HG03460 (cell line): ENCODE measurements at regions not wholly inside any gene's neighbourhood (a gene's known extent, or its start where the extent isn't known, plus 50 kb on each side); places are given as distances from the start of the nearest gene placed in this dataset.
"Not testable (repeated sequence)": the region's sequence is repeated elsewhere in the genome, so short reads cannot be mapped to it uniquely, and the experiment has no call there.

Experiments
- ATAC-seq: cut with Tn5 transposase; IDR thresholded peaks from one replicate; pipeline ENCODE4 v1.9.1; 2021; ENCODE audit not compliant: unreplicated experiment

- ATAC-seq: no peak
These were observed 888.8 kb upstream of the SOX11 start for GRCh38 chr2:4803396-4803795.

GRCh38 chr2:4814137-4814536, 878.0 kb upstream of the SOX11 start:
- ATAC-seq: not testable (repeated sequence)

GRCh38 chr2:4827836-4828235, 864.3 kb upstream of the SOX11 start:
- no peak for ATAC-seq

GRCh38 chr2:4828682-4829374, 863.4 kb upstream of the SOX11 start:
- no peak for ATAC-seq

- ATAC-seq: no peak
These were observed 860.4 kb upstream of the SOX11 start for GRCh38 chr2:4831751-4832150.

GRCh38 chr2:4832642-4833041, 859.5 kb upstream of the SOX11 start:
- no peak for ATAC-seq

- ATAC-seq: no peak
These were observed 853.6 kb upstream of the SOX11 start for GRCh38 chr2:4838626-4839025.

- no peak for ATAC-seq
These were observed 851.4 kb upstream of the SOX11 start for GRCh38 chr2:4840791-4841190.

- ATAC-seq: no peak
These were observed 847.3 kb upstream of the SOX11 start for GRCh38 chr2:4844881-4845280.

- ATAC-seq: no peak
These were observed 830.2 kb upstream of the SOX11 start for GRCh38 chr2:4862031-4862430.

GRCh38 chr2:4866198-4866597, 826.0 kb upstream of the SOX11 start:
- ATAC-seq: no peak

GRCh38 chr2:4868466-4868865, 823.7 kb upstream of the SOX11 start:
- ATAC-seq: no peak

GRCh38 chr2:4869154-4869553, 823.0 kb upstream of the SOX11 start:
- ATAC-seq: no peak

GRCh38 chr2:4873364-4873763, 818.8 kb upstream of the SOX11 start:
- ATAC-seq: no peak

GRCh38 chr2:4873876-4874593, 818.1 kb upstream of the SOX11 start:
- no peak for ATAC-seq

- no peak for ATAC-seq
These were observed 809.8 kb upstream of the SOX11 start for GRCh38 chr2:4882421-4882820.

- no peak for ATAC-seq
These were observed 809.2 kb upstream of the SOX11 start for GRCh38 chr2:4882941-4883340.

- no peak for ATAC-seq
These were observed 808.8 kb upstream of the SOX11 start for GRCh38 chr2:4883375-4883774.

- ATAC-seq: no peak
These were observed 808.0 kb upstream of the SOX11 start for GRCh38 chr2:4884117-4884571.

GRCh38 chr2:4891394-4891793, 800.8 kb upstream of the SOX11 start:
- no peak for ATAC-seq

- no peak for ATAC-seq
These were observed 796.8 kb upstream of the SOX11 start for GRCh38 chr2:4895371-4895770.

- no peak for ATAC-seq
These were observed 793.5 kb upstream of the SOX11 start for GRCh38 chr2:4898706-4899105.

GRCh38 chr2:4900242-4900641, 791.9 kb upstream of the SOX11 start:
- no peak for ATAC-seq
